SKM-1 treated with dmso at 0.1 percent for 144 hours (cell line): ENCODE measurements at regions not wholly inside any gene's neighbourhood (a gene's known extent, or its start where the extent isn't known, plus 50 kb on each side); places are given as distances from the start of the nearest gene placed in this dataset.

Source experiments
- DNase-seq: peaks from one replicate; lab custom pipeline; 2025; ENCODE audit not compliant: unreplicated experiment; lab: John Stamatoyannopoulos, UW

GRCh38 chr6:82735790-82736189 is 329.9 kb downstream of the UBE3D start:
- DNase-seq, result no peak

- DNase-seq, result no peak
Measured at GRCh38 chr6:82737965-82738364, 327.7 kb downstream of the UBE3D start.

- DNase-seq, result no peak
Measured at GRCh38 chr6:82738773-82739172, 326.9 kb downstream of the UBE3D start.

- no peak for DNase-seq
Measured at GRCh38 chr6:82739303-82739702, 326.3 kb downstream of the UBE3D start.

- DNase-seq, result no peak
Measured at GRCh38 chr6:82740072-82740471, 325.6 kb downstream of the UBE3D start.

- DNase-seq, result no peak
Measured at GRCh38 chr6:82741325-82741995, 324.2 kb downstream of the UBE3D start.

- DNase-seq, result no peak
Measured at GRCh38 chr6:82741996-82742385, 323.6 kb downstream of the UBE3D start.

- no peak for DNase-seq
Measured at GRCh38 chr6:82744286-82745015, 321.2 kb downstream of the UBE3D start.

- no peak for DNase-seq
Measured at GRCh38 chr6:82750556-82750955, 315.1 kb downstream of the UBE3D start.

- DNase-seq, result no peak
Measured at GRCh38 chr6:82751718-82752117, 313.9 kb downstream of the UBE3D start.

GRCh38 chr6:82761674-82762345 is 303.8 kb downstream of the UBE3D start:
- no peak for DNase-seq

GRCh38 chr6:82766476-82766875 is 299.2 kb downstream of the UBE3D start:
- no peak for DNase-seq

- no peak for DNase-seq
Measured at GRCh38 chr6:82767037-82767436, 298.6 kb downstream of the UBE3D start.

- no peak for DNase-seq
Measured at GRCh38 chr6:82767447-82767846, 298.2 kb downstream of the UBE3D start.

- DNase-seq, result no peak
Measured at GRCh38 chr6:82772851-82773717, 292.6 kb downstream of the UBE3D start.

- no peak for DNase-seq
Measured at GRCh38 chr6:82775361-82775760, 290.3 kb downstream of the UBE3D start.

- no peak for DNase-seq
Measured at GRCh38 chr6:82775981-82776380, 289.7 kb downstream of the UBE3D start.

- DNase-seq, result no peak
Measured at GRCh38 chr6:82779041-82779440, 286.6 kb downstream of the UBE3D start.

- DNase-seq, result no peak
Measured at GRCh38 chr6:82780334-82780733, 285.3 kb downstream of the UBE3D start.

- no peak for DNase-seq
Measured at GRCh38 chr6:82781620-82782204, 283.9 kb downstream of the UBE3D start.
